GM21390 (cell line): ENCODE measurements at regions not wholly inside any gene's neighbourhood (a gene's known extent, or its start where the extent isn't known, plus 50 kb on each side); places are given as distances from the start of the nearest gene placed in this dataset.

Source experiments
- ATAC-seq: cut with Tn5 transposase; IDR thresholded peaks from one replicate; pipeline ENCODE4 v1.9.1; 2021; ENCODE audit not compliant: unreplicated experiment

GRCh38 chr18:78396077-78396476 lies 583.5 kb upstream of the SALL3 start:
- ATAC-seq, result no peak

- ATAC-seq, result no peak
Measured at GRCh38 chr18:78396756-78397155, 582.9 kb upstream of the SALL3 start.

GRCh38 chr18:78399992-78400503 lies 579.6 kb upstream of the SALL3 start:
- ATAC-seq, result no peak

- ATAC-seq, result no peak
Measured at GRCh38 chr18:78402440-78402839, 577.2 kb upstream of the SALL3 start.

GRCh38 chr18:78402966-78403365 lies 576.7 kb upstream of the SALL3 start:
- no peak for ATAC-seq

GRCh38 chr18:78403371-78403770 lies 576.2 kb upstream of the SALL3 start:
- ATAC-seq, result no peak

GRCh38 chr18:78405763-78406162 lies 573.9 kb upstream of the SALL3 start:
- ATAC-seq, result no peak

- no peak for ATAC-seq
Measured at GRCh38 chr18:78406743-78407465, 572.7 kb upstream of the SALL3 start.

GRCh38 chr18:78407466-78407844 lies 572.2 kb upstream of the SALL3 start:
- no peak for ATAC-seq

GRCh38 chr18:78408623-78409022 lies 571.0 kb upstream of the SALL3 start:
- no peak for ATAC-seq

- ATAC-seq, result no peak
Measured at GRCh38 chr18:78410094-78410786, 569.4 kb upstream of the SALL3 start.

- ATAC-seq, result no peak
Measured at GRCh38 chr18:78411539-78411938, 568.1 kb upstream of the SALL3 start.

GRCh38 chr18:78414302-78414701 lies 565.3 kb upstream of the SALL3 start:
- no peak for ATAC-seq

- ATAC-seq, result no peak
Measured at GRCh38 chr18:78416853-78417252, 562.8 kb upstream of the SALL3 start.

- no peak for ATAC-seq
Measured at GRCh38 chr18:78418379-78418778, 561.2 kb upstream of the SALL3 start.

GRCh38 chr18:78419171-78419570 lies 560.4 kb upstream of the SALL3 start:
- no peak for ATAC-seq

GRCh38 chr18:78420116-78420515 lies 559.5 kb upstream of the SALL3 start:
- ATAC-seq, result no peak

GRCh38 chr18:78421392-78421791 lies 558.2 kb upstream of the SALL3 start:
- ATAC-seq, result no peak

- ATAC-seq, result no peak
Measured at GRCh38 chr18:78422336-78422735, 557.3 kb upstream of the SALL3 start.

GRCh38 chr18:78423811-78424210 lies 555.8 kb upstream of the SALL3 start:
- ATAC-seq, result no peak

GRCh38 chr18:78424403-78425018 lies 555.1 kb upstream of the SALL3 start:
- ATAC-seq, result no peak

GRCh38 chr18:78425019-78425412 lies 554.6 kb upstream of the SALL3 start:
- ATAC-seq, result no peak
